HG03432 (cell line): ENCODE measurements at regions not wholly inside any gene's neighbourhood (a gene's known extent, or its start where the extent isn't known, plus 50 kb on each side); places are given as distances from the start of the nearest gene placed in this dataset.
"Not testable (repeated sequence)": the region's sequence is repeated elsewhere in the genome, so short reads cannot be mapped to it uniquely, and the experiment has no call there.

Experiments used
- ATAC-seq: cut with Tn5 transposase; IDR thresholded peaks from one replicate; pipeline ENCODE4 v1.9.1; 2021; ENCODE audit warnings: mild to moderate bottlenecking, moderate library complexity; ENCODE audit not compliant: unreplicated experiment

DNA sequence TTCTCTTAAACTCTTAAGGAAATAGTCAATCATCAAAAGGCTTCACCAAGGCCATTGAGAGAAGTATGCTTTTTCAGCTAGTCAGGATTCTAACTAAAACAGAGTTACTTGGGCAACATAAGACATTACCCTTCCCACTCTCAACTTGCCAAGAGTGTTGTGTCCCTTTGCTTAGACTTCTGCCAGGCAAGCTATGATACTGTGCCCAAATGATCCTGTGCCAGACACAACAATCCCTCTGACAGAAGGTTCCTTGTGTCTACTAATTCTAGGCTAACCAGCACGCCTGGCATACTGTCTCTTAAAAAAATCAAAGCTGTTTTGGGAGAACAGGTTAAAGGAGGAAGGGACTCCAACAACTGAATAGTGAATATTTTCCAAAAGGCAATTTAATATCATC, 750.6 kb downstream of the CDY1 start:
- not testable (repeated sequence) for ATAC-seq

DNA sequence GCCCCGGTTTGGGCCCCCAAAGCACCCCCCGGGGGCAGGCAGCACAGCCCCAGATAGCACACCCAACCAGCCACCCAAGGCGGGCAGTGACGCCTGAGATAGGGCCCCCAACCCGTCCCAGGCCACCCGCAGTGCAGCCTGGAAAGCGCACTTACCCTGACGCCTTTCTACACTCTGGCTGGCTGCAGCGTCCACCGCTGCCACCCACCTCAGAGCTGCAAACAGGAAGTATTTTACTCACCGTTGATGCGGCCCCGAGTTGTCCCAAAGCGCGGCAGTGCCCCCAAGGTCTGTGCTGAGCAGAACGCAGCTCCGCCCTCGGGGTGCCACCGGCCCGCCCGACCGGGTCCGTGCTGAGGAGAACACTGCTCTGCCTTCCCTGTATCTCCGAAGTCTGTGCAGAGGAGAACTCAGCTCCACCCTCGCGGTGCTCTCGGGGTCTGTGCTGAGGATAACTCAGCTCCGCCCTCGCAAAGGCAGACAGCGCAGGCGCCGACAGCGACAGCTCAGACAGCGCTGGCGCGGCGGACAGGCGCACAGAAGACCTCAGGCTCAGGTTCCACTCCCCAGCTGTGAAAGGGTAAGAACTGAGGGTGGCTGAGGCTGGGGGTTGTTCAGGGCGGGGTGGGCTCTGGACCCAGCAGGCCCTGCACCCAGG, 786.9 kb downstream of the CDY1 start:
- no peak for ATAC-seq

DNA sequence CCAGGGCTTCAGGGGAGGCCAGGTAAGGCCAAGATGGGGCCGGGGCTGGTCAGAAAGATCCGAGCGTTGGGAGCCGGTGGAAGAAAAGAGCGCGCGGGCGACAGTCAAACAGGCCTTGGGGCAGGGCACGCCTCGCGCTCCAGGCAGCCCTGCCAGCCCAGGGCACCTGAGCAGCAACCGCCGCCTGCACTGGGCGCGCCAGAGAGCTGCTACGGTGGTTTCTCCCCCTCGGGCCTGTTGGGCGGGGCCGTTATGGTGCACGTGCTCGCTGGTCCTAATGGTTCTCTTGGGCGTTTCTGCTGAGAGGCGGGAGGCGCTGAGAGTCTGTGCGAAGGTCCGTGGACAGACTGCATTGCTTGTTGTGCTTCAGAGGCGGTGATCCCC, 787.4 kb downstream of the CDY1 start:
- ATAC-seq, result no peak
